GM12878 (cell line): ENCODE measurements at regions not wholly inside any gene's neighbourhood (a gene's known extent, or its start where the extent isn't known, plus 50 kb on each side); places are given as distances from the start of the nearest gene placed in this dataset.

ENCODE experiments used
- ATAC-seq: fragments of 200-7000 bp; cut with Tn5 transposase; 3 replicates; pipeline ENCODE4 v1.9.1; 2020; ENCODE audit warnings: mild to moderate bottlenecking, moderate library complexity
- BruUV-seq: library from RNA; stranded (reverse); fragments of 400-500 nt; replicated peaks from 2 replicates; lab custom pipeline; 2021; lab: Mats Ljungman, UMichigan
- CTCF ChIA-PET: fragments of 300-600 bp; sonication (Branson Sonifier 250); formaldehyde crosslinking; extraction: SDS; loops from one replicate; lab custom pipeline; 2021; ENCODE audit warnings: inconsistent platforms; lab: Yijun Ruan, JAX
- POLR2A ChIA-PET: fragments of 350-600 bp; formaldehyde crosslinking; extraction: SDS; loops from one replicate; lab custom pipeline; 2021; ENCODE audit warnings: inconsistent platforms; lab: Charles Lee
- RAD21 ChIA-PET: fragments of 300-600 bp; sonication (Branson Sonifier 250); formaldehyde crosslinking; loops from one replicate; lab custom pipeline; 2023; ENCODE audit warnings: antibody characterized with exemption; ENCODE audit not compliant: unreplicated experiment; lab: Charles Lee
- SMC1A ChIA-PET: fragments of 300-600 bp; sonication (Branson Sonifier 250); formaldehyde crosslinking; loops from one replicate; lab custom pipeline; 2023; ENCODE audit not compliant: unreplicated experiment, uncharacterized antibody; lab: Charles Lee
- DNase-seq: peaks from one replicate; pipeline ENCODE4 v3.0.0-alpha.2; 2011; ENCODE audit warnings: low read depth, low spot score
- FAIRE-seq: peaks from 3 replicates; lab custom pipeline; 2011; peaks lifted over from hg19 to GRCh38; lab: Jason Lieb, UNC
- H2AFZ ChIP-seq: 2 replicates; pipeline ENCODE4 v1.6.0; 2011; ENCODE audit warnings: low read depth, low read length, control low read depth; ENCODE audit not compliant: control insufficient read depth
- H3K27ac ChIP-seq: 2 replicates; pipeline ENCODE4 v1.5.1; 2011; ENCODE audit warnings: control low read depth; ENCODE audit not compliant: control insufficient read depth, insufficient read depth
- H3K27me3 ChIP-seq, 2 experiments: replicated peaks in 1 of 2; 2 replicates each; pipeline versions ENCODE4 v1.6.0 to v1.6.1; 2011; ENCODE audit warnings: low read length in 1 of 2; ENCODE audit not compliant: control insufficient read depth in 2 of 2, insufficient read depth in 2 of 2
- H3K36me3 ChIP-seq, 2 experiments: 2 replicates each; pipeline ENCODE4 v1.5.1; 2011; ENCODE audit warnings: low read length in 1 of 2; ENCODE audit not compliant: control insufficient read depth in 2 of 2, insufficient read depth in 2 of 2
- H3K4me1 ChIP-seq: 2 replicates; pipeline ENCODE4 v1.6.1; 2011; ENCODE audit warnings: mild to moderate bottlenecking, low read length, moderate library complexity, mixed read lengths; ENCODE audit not compliant: control insufficient read depth, insufficient read depth
- H3K4me2 ChIP-seq: 2 replicates; pipeline ENCODE4 v1.6.0; 2011; ENCODE audit warnings: control low read depth; ENCODE audit not compliant: control insufficient read depth, insufficient read depth
- H3K4me3 ChIP-seq: fragments of 200-600 bp; sonication (generic); 2 replicates; pipeline ENCODE4 v1.5.1; 2016
- H3K79me2 ChIP-seq: 2 replicates; pipeline ENCODE4 v1.6.0; 2011; ENCODE audit warnings: low read length; ENCODE audit not compliant: control insufficient read depth, insufficient read depth
- H3K9ac ChIP-seq: 2 replicates; pipeline ENCODE4 v1.8.0; 2011; ENCODE audit warnings: low read length, control low read depth, mixed read lengths; ENCODE audit not compliant: control insufficient read depth, insufficient read depth
- H3K9me3 ChIP-seq: replicated peaks from 3 replicates; pipeline ENCODE4 v1.5.1; 2011; ENCODE audit warnings: mild to moderate bottlenecking, low read length; ENCODE audit not compliant: control insufficient read depth, insufficient read depth
- H4K20me1 ChIP-seq: 2 replicates; pipeline ENCODE4 v1.6.0; 2011; ENCODE audit not compliant: control insufficient read depth, insufficient read depth
- BMI1 ChIP-seq: fragments of 450-650 bp; IDR thresholded peaks from 2 replicates; pipeline ENCODE4 v1.6.1; 2016; ENCODE audit warnings: mild to moderate bottlenecking, moderate library complexity, borderline replicate concordance
- CEBPB ChIP-seq, 2 experiments: fragments of 150-350 bp in 1 of 2; IDR thresholded peaks; 2 replicates each; pipeline ENCODE4 v1.6.1; 2012 to 2014; ENCODE audit warnings: low read depth in 2 of 2, low read length in 2 of 2, borderline replicate concordance in 1 of 2, inconsistent platforms in 1 of 2
- EP300 ChIP-seq, 2 experiments: fragments of 150-350 bp in 1 of 2; IDR thresholded peaks; 2 replicates each; pipeline ENCODE4 v1.6.1; 2011 to 2012; ENCODE audit warnings: low read depth in 2 of 2, low read length in 2 of 2, borderline replicate concordance in 1 of 2, improper control_type of control experiment in 1 of 2, inconsistent platforms in 1 of 2; ENCODE audit not compliant: control insufficient read depth in 1 of 2
- JUNB ChIP-seq: IDR thresholded peaks from 2 replicates; pipeline ENCODE4 v1.6.1; 2016; ENCODE audit warnings: antibody characterized with exemption, mild to moderate bottlenecking
- NBN ChIP-seq: fragments of 450-650 bp; IDR thresholded peaks from 2 replicates; pipeline ENCODE4 v1.6.1; 2016
- NKRF ChIP-seq: fragments of 450-650 bp; conservative IDR thresholded peaks from 2 replicates; pipeline ENCODE4 v1.6.1; 2017; ENCODE audit warnings: mild to moderate bottlenecking, moderate library complexity
- NR2C1 ChIP-seq: fragments of 450-650 bp; IDR thresholded peaks from 2 replicates; pipeline ENCODE4 v1.6.1; 2017; ENCODE audit warnings: antibody characterized with exemption, mild to moderate bottlenecking, moderate library complexity
- NR2C2 ChIP-seq: IDR thresholded peaks from 2 replicates; pipeline ENCODE4 v1.6.1; 2011; ENCODE audit warnings: borderline replicate concordance, low read depth; ENCODE audit not compliant: control insufficient read depth, insufficient read length
- POLR2AphosphoS2 ChIP-seq: IDR thresholded peaks from 2 replicates; pipeline ENCODE4 v1.6.1; 2011; ENCODE audit warnings: low read depth, mild to moderate bottlenecking, low read length, improper control_type of control experiment, moderate library complexity
- RELA ChIP-seq: fragments of 450-650 bp; IDR thresholded peaks from 2 replicates; pipeline ENCODE4 v1.8.0; 2014; ENCODE audit warnings: borderline replicate concordance; ENCODE audit not compliant: partially characterized antibody
- SIN3A ChIP-seq: IDR thresholded peaks from 2 replicates; pipeline ENCODE4 v1.6.1; 2012; ENCODE audit warnings: low read depth, low read length, improper control_type of control experiment
- SPI1 ChIP-seq: IDR thresholded peaks from 2 replicates; pipeline ENCODE4 v1.6.1; 2011; ENCODE audit warnings: low read depth, mild to moderate bottlenecking, low read length, moderate library complexity, borderline replicate concordance; ENCODE audit not compliant: insufficient read depth
- SUZ12 ChIP-seq: fragments of 200-600 bp; sonication (generic); IDR thresholded peaks from one replicate; pipeline ENCODE4 v1.6.1; 2018; ENCODE audit warnings: antibody characterized with exemption, mild to moderate bottlenecking; ENCODE audit not compliant: unreplicated experiment
- TARDBP ChIP-seq: IDR thresholded peaks from 2 replicates; pipeline ENCODE4 v1.6.1; 2016; ENCODE audit warnings: borderline replicate concordance
- WGBS: methylation state at CpG from one replicate; pipeline ENCODE4 v1.1.6; 2016; ENCODE audit warnings: low lambda C conversion rate; ENCODE audit not compliant: insufficient replicate concordance, insufficient coverage; ENCODE audit errors: missing lambda C conversion rate; 5-methylcytosine and 5-hydroxymethylcytosine counted together
- in situ Hi-C: fragments of 300-500 bp; cut with MboI; formaldehyde crosslinking; loops from 9 replicates; pipeline ENCODE4 v1.14.3; 2018; ENCODE audit warnings: mixed read lengths
- intact Hi-C: fragments of 100-400 bp; cut with micrococcal nuclease; formaldehyde crosslinking; loops from one replicate; pipeline ENCODE4 v1.14.2; 2022; ENCODE audit not compliant: unreplicated experiment
- TF ChIP-seq, protein P1 (sequence below): fragments of 450-650 bp; IDR thresholded peaks from 2 replicates; pipeline ENCODE4 v1.6.1; 2016; ENCODE audit warnings: mild to moderate bottlenecking, moderate library complexity, borderline replicate concordance
- TF ChIP-seq, protein P2 (sequence below): IDR thresholded peaks from 2 replicates; pipeline ENCODE4 v1.6.1; 2011; ENCODE audit warnings: mild to moderate bottlenecking, low read depth, low read length, moderate library complexity; ENCODE audit not compliant: insufficient replicate concordance

GRCh38 chr2:117068371-117068770, 746.1 kb upstream of the DDX18 start (continued):
- no peak for TF ChIP-seq CEBPB (IDR thresholded peaks at IDR 0.05; ENCODE audit: borderline replicate concordance in 1 of 2, low read depth in 2 of 2, low read length in 2 of 2)

GRCh38 chr2:117071556-117072102, 742.9 kb upstream of the DDX18 start:
- Histone ChIP-seq H3K36me3 (no peaks in the 10 kb centered on the region), H2AFZ (no peak overlapping the region), H3K4me2 (no peak overlapping the region), H3K27ac (no peak overlapping the region), H3K4me1 (no peaks in the 10 kb centered on the region), H3K4me3 (no peak overlapping the region), H3K79me2 (no peaks in the 10 kb centered on the region), H3K27me3 (no peaks in the 10 kb centered on the region), H3K9ac (no peak overlapping the region), H4K20me1 (no peaks in the 10 kb centered on the region), H3K9me3 (no peaks in the 10 kb centered on the region; the same call in 2 of the 3 replicates)
- in situ Hi-C loops, result no loop called here
- FAIRE-seq (no peak), ATAC-seq (no peak), DNase-seq (no peak)
- ChIA-PET RAD21 (interaction anchor here (0.5 kb wide), 1 partner anchor 226 kb away, joined by 5 read pairs; no protein-coding TSS in a partner anchor), SMC1A (no interaction called here), POLR2A (no interaction called here), CTCF (no interaction called here)
- no TSS peak for BruUV-seq
- intact Hi-C loops, result no loop called here
- 67% methylated on average over 20 of the region's 31 CpGs for WGBS
- no peak for TF ChIP-seq NKRF
- no peak for TF ChIP-seq EP300 (IDR thresholded peaks at IDR 0.05; ENCODE audit: borderline replicate concordance in 1 of 2, control insufficient read depth in 1 of 2, low read depth in 2 of 2, low read length in 2 of 2)
- TF ChIP-seq NBN, result no peak
- TF ChIP-seq NR2C1, result no peak
- TF ChIP-seq, protein P1, sequence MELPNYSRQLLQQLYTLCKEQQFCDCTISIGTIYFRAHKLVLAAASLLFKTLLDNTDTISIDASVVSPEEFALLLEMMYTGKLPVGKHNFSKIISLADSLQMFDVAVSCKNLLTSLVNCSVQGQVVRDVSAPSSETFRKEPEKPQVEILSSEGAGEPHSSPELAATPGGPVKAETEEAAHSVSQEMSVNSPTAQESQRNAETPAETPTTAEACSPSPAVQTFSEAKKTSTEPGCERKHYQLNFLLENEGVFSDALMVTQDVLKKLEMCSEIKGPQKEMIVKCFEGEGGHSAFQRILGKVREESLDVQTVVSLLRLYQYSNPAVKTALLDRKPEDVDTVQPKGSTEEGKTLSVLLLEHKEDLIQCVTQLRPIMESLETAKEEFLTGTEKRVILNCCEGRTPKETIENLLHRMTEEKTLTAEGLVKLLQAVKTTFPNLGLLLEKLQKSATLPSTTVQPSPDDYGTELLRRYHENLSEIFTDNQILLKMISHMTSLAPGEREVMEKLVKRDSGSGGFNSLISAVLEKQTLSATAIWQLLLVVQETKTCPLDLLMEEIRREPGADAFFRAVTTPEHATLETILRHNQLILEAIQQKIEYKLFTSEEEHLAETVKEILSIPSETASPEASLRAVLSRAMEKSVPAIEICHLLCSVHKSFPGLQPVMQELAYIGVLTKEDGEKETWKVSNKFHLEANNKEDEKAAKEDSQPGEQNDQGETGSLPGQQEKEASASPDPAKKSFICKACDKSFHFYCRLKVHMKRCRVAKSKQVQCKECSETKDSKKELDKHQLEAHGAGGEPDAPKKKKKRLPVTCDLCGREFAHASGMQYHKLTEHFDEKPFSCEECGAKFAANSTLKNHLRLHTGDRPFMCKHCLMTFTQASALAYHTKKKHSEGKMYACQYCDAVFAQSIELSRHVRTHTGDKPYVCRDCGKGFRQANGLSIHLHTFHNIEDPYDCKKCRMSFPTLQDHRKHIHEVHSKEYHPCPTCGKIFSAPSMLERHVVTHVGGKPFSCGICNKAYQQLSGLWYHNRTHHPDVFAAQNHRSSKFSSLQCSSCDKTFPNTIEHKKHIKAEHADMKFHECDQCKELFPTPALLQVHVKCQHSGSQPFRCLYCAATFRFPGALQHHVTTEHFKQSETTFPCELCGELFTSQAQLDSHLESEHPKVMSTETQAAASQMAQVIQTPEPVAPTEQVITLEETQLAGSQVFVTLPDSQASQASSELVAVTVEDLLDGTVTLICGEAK, result no peak
- TF ChIP-seq, protein P2, sequence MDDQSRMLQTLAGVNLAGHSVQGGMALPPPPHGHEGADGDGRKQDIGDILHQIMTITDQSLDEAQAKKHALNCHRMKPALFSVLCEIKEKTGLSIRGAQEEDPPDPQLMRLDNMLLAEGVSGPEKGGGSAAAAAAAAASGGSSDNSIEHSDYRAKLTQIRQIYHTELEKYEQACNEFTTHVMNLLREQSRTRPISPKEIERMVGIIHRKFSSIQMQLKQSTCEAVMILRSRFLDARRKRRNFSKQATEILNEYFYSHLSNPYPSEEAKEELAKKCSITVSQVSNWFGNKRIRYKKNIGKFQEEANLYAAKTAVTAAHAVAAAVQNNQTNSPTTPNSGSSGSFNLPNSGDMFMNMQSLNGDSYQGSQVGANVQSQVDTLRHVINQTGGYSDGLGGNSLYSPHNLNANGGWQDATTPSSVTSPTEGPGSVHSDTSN, result no peak
- TF ChIP-seq SPI1, result no peak
- TF ChIP-seq SIN3A, result no peak
- no peak for TF ChIP-seq SUZ12
- TF ChIP-seq JUNB, result no peak
- no peak for TF ChIP-seq BMI1
- TF ChIP-seq POLR2AphosphoS2, result no peak
- no peak for TF ChIP-seq NR2C2
- no peak for TF ChIP-seq TARDBP
- TF ChIP-seq RELA, result no peak
